Putamen (tissue), 1 donor: ENCODE measurements at regions not wholly inside any gene's neighbourhood (a gene's known extent, or its start where the extent isn't known, plus 50 kb on each side); places are given as distances from the start of the nearest gene placed in this dataset.

Experiments used
- DNase-seq: peaks from one replicate; pipeline ENCODE4 v3.0.0-alpha.2; 2016; ENCODE audit warnings: low spot score

DNA sequence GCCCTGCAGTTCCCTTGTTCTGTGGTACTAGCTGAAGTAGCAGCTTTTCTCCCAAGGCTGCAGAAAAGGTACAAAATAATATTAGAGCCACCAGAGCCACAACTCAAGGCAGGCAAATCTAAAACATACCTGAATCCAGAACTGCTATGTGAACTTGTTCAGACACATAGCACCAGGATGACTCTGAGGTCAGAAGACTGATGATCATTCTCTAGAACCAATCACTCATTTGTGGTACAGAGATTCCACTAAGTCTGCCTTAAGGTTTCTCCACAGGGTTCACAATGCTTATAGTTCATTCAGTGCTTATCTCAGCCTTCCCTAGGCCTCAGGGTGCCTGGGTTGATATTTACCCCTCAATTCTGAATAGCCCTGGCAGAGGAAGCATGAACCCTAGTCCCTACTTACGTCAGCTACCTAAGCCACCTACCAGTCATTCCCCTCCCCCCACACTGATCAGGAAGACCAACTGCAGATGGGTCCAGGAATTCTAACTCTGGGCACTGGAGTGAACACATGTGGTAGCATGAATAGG, 140.9 kb upstream of the MOCS1 start:
- no peak for DNase-seq

DNA sequence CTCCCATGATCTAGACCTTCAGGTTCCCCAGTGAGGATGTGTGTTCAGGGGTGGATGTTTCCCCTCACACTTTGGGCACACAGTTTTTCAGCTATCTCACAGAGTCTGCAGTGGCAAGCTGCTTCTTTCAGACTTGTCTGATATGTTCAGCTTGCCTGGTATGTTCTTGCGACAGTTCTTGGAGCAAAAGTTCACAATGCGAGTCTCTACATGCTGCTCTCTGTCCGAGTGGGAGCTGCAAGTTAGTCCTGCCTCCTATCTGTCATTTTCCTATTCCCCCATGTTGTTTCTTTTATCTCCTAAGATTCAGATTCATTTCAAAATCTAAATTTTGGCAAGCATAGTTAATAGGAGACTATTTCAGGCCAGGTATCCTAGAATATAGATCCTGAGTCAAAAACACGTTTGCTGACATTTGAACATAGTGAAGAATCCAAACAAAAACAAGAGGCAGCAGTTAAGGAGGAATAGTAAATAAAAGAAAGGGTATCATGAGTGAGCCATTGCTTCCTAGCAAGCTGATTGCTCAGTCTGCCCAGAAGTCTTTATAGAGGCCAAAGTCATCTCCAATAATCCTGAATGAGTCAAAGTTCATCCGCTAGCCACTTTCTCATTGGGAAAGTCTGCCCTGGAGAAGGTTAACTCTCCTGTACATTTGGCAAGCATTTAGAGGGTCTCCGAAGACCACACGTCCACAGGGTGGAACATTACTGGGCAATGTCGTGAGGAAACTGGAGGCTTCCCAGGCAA, 140.2 kb upstream of the MOCS1 start:
- no peak for DNase-seq

DNA sequence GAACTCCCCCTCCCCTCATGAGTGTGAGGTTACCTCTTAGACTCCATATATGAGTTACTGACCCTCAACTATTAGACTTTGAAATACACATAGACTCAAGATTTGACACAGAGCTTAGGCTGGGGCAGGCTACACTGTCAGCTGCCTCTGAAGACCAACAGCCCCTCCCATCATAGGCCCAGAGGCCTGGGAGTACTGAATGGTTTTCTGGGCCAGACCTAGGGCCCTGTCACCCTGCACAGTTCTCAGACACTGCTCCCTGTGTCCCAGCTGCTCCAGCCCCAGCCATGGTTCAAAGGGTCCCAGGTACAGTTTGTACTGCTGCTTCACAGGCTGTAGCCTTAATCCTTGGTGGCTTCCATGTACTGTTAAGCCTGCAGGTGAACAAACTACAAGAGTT, 132.1 kb upstream of the MOCS1 start:
- no peak for DNase-seq

DNA sequence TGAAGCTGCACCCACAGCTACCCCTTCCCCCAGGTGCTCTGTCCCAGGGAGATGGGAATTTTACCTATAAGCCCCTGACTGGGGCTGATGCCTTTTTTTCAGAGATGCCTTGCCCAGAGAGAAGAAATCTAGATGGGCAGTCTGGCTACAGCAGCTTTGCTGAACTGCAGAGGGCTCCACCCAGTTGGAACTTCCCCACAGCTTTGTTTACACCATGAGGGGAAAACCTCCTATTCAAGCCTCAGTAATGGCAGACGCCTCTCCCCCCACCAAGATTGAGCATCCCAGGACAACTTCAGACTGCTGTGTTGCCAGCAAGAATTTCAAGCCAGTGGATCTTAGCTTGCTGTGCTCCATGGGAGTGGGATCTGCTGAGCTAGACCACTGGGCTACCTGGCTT, 122.6 kb upstream of the MOCS1 start:
- no peak for DNase-seq

DNA sequence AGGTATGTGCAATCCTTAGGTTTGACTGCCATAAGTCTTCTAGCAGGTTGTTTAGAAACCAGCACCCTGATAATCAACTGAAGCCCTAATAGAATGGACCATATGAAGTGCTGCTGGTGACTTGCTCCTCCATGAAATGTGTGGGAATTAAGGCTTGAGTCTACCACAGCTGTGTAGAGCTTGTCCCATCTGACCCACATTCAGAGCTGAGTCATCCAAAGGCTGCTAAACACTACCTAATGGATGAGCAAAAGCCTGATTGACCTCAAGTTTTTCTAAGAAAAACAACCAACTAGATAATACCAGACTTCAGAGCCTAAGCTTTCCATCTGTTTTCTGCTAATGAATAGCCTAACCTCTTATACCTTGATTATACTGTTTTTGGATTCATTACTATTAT, 120.3 kb upstream of the MOCS1 start:
- no peak for DNase-seq

DNA sequence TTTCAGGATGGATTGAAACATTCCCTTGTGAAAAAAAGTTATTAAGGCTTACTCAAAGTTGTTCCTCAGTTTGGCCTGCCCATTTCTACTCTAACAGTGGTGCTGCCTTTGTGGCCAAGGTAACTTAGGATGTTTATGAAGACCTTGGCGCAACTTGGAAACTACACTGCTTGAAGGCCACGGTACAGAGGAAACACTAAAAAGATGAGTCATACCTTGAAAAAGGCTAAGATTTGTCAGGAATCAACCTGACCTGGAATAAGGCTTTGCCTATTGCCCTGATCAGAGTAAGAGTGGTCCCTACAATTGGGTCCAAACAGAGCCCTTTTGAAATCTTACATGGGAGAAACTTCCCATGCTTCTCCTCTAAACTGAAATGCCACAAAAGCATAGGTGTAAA, 119.9 kb upstream of the MOCS1 start:
- DNase-seq, result no peak

DNA sequence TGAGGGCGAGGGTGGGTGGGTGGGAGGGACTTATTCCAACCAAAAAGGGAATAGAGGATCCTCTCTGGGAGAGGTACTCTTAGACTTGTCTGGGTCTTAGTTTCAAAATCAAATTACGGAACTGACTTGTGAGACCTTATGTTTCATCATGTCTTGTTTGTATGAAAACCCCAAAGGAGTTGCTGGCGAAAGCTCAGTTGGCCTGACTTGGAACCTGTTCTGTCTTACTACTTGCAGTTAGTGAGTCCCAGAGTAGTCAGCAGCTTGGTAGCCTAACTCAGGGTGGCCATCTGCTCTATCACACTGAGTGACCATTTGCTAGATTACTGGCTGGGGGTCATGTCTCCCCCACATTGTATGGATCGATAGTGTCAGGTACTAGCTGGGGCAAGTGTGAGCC, 114.9 kb upstream of the MOCS1 start:
- DNase-seq, result no peak

DNA sequence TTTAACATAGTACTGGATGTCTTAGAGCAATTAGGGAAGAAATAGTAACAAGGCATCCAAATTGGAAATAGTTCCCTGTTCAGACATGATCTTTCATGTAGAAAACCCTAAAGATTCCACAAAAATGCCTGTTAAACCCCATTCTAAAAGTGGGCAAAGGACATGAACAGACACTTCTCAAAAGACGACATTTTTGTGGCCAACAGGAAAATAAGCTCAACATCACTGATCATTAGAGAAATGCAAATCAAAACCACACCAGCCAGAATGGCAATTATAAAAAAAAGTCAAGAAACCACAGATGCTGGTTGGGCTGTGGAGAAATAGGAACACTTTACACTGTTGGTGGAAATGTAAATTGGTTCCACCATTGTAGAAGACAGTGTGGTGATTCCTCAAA, 109.9 kb upstream of the MOCS1 start:
- no peak for DNase-seq

DNA sequence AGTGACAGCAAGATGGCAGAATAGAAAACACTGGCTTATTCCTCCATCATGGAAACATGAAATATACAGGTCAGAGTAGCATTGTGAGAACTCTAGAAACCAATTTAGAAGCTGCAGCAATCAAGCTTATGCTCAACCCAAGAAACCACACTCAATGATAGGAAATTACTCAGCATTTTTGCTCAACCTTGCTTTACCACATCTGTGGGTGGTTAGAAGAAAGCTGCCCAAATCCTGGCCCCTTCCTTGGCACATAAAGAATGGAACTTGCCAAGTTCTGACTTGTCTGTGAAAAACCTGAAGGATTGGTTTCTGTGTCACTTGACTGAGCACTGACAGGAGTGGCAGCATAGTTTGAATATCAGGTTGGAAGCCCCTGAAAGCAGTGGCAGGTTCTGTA, 108.0 kb upstream of the MOCS1 start:
- no peak for DNase-seq

DNA sequence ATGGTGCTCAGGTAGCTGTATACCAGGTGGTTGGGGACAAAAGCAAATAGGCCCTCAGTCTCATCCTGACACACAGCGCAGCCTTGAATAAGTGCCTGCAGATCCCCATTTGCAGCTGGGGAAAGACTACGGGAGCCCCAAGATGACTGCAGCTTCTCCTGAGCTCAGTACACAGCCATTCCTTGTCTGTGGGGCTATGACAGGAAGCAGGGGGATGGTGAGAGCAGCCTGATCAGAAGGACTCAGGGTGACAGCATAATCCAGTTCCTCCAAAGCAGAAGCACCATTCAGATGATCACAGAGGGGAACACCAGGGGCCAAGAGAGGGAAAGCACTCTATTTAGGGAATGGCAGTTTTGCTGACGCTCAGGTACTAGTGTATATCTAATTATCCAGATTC, 104.8 kb upstream of the MOCS1 start:
- no peak for DNase-seq

DNA sequence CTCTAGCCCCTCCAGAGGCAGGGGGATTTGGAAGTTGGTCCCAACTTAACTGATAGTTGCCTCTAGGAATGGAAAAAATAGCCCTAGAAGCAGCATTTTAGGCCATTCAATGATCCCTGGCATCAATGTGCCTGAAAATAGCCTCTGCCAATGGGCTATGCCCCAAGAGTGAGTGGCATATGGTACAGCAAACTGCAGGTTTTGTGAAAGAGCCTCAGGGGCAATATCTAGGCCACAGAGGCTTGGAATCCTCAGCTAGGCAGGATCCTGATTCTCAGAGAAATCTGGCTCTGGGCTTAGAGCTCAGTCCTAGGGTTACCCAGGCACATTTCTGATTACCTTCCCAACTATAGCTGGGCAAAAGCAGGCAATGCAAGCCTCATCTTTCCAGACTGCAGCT, 104.4 kb upstream of the MOCS1 start:
- no peak for DNase-seq

DNA sequence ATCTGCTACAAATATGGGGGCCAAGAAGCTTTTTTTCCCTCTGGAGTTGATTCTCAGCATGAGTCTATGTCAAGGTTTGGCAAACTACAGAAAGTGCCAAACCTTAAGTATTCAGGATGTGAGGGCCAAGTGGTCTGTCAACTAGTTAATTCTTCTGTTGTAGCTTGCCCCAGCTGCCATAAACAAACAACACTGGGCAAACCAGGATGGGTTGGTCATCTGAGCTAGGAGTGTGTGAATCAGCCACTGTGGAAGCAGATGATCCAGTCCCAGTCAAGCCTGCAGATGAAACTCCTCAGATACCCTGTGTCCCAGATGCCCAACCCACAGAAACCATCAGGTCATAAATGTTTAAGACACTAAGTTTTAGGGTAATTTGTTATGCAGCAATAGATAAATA, 103.0 kb upstream of the MOCS1 start:
- DNase-seq, result no peak

DNA sequence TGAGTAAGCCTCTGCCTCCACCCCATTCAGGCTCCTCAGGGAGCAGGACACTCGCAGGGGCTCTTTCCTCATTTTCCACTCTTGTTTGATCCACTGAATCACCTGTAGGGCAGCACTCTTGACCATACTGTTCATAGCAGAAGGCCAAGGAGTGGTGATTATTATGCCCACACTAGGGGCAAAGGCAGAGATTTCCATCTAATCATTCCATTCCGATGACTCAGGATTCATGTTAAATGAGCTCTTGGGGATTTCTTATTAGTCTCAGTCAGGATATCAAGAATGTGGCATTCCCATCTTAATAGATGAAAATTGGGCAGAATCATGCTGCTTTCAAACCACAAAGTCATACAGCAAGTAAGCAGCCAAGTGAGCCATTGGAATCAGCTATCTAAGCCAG, 101.9 kb upstream of the MOCS1 start:
- no peak for DNase-seq

DNA sequence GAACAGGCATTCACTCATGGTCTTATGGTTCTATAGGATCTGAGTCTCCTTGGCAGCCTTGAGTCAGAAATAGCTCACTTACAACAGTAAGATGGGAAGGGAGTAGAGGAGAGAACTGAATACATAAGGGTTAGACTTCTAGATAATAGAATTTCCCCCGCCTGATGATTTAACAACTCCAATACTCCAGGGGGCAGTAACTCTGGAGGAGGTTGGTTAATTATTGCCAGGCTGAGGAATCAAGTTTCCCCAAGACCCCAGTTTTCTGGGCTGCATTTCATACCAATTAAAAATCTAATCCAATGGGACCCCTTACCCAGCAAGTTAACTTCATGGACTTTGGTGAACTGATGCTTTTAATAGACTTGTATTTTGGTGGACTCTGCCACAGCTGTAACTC, 94.2 kb upstream of the MOCS1 start:
- no peak for DNase-seq

DNA sequence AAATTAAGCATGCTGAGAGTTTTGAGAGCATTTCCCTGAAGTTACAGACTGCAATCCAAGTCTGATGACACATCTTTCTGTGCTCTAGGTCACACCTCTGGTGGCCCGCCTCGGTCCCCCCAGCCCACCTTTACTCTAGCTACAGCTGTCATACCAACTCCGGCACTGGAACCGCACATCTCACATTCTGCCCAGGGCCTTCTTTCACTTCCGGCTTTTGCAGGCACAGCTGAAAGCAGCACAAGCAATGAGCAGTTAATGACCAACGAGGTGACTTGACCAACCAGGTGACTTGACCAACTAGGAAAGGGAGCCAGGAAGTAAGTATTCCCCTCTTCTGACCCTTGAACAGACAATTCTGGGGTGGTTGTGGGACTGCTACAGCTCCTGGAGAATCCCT, 88.6 kb upstream of the MOCS1 start:
- no peak for DNase-seq

DNA sequence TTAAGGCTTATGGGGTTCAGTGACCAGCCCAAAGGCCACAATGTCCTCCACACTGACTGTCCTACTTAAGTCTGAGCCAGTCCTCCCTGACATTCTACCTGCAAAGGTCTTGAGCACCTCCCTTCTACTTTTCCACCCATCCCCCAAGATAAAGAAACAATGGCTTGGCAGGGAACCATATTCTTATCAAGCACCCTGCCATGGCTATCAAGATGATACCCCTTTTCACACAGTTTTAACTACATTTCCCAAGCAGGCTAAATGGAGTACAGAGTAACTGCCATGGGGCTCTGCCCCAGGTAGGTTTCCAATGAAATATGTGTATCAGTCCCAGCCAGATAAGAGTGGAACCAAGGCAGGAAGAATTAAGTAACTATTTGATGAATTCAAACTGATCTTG, 85.9 kb upstream of the MOCS1 start:
- no peak for DNase-seq

DNA sequence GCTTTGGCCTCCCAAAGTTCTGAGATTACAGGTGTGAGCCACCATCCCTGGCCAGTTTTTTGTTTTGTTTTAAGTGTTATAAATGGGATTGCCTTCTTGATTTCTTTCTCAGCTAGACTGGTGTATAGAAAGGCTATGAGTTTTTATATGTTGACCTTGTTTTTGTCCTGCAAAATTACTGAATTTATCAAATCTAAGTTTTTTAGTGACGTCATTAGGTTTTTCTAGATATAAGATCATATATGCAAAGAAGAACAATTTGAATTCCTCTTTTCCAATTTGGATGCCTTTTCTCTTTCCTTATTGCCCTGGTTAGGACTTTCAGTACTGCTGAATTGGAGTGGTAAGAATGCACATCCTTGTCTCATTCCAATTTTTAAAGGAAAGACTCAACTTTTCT, 81.3 kb upstream of the MOCS1 start:
- no peak for DNase-seq

DNA sequence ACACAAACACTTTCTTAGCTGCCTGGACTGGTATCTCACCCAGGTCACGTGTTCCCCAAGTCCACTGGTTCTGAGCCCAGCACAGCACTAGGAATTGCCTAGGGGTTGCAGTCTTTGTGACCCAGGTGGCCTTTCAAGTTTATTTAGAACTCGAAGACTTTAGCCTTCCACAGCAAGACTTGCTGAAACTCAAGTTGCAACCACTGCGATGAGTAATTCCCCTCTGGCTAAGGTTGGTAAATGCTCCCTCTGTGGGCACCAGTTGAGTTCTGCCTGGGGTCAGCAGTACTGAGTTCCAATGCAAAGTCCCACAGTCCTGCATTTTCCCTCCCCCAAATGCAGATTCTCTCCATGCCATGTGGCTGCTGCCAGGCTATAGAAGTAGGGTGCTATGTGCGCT, 77.6 kb upstream of the MOCS1 start:
- no peak for DNase-seq

DNA sequence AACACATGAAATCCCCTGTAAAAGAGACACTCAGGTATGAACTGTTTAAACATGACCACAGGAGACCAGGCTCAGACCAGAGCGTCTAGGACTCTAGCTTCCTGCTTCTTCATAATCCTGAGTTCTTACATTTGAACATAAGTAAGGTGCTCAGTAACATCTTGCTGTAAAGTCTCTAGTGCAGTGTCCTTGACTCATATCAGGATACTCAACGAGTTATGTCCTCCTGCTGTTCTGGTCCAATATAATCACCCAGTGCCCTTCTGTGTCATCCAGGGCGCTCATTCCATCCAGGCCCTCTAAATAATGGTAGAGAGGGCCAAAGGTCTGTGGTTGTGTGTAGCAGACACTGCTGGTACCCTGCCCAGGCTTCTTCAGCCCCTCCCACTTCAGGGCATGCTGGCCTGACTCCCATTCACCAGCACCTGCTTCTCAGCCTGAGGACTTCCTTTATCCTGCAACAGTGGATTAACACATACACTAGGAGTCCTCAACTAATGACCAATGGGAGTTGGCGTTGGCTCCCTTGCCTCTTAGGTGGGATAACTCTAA, 66.8 kb upstream of the MOCS1 start:
- no peak for DNase-seq

DNA sequence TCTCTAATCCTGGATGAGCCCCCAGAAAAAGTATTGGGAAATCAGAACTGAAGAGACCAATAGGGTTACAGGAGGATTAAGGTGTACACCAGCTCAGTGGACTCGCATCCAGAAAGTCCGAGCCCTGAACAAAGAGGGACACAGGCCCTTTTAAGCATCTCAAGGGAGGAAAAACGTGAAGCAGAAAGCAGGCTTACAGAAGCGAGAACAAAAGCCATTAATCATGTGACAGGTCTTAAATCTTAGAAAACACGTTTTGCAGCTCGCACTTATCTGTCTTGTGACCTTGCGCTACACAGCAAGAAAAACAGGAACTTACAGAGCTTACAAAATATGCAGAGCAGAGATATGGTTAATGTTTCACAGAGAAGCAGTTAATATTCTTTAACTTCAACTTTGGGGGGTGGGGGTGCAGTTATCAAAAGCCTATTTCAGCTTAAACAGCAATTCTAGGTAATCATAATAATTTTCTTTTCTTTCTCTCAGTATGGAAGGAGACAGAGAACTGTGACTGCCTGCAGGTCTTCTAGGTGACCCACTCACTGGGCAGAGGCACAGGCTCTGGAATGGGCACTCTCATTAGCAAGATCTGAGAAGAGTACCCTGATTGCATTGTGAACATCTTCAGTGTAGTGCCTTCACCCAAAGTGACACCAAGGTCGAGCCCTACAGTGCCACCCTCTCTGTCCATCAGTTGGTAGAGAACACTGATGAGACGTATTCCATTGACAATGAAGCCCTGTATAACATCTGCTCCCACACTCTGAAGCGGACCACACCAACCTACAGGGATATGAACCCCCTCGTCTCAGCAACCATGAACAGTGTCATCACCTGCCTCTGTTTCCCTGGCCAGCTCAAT, 65.0 kb upstream of the MOCS1 start:
- no peak for DNase-seq

DNA sequence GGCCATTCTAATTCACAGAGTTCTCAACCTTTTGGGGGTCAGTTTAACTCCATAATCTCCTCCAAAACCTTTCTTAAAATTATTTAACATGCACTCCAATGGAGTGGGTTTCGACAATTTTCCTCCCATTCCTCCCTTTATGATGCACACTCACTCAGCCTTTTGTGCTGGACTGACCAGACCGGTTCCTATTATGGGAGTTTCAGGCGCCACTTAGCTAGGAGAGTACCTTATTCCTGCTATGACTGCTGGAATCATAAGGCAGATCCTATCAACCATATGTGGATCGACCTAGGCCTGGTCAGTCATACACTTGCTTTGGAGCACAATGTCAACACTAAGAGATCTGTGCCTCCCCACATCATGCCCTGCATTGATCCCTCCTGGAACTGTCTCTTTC, 63.9 kb upstream of the MOCS1 start:
- no peak for DNase-seq

DNA sequence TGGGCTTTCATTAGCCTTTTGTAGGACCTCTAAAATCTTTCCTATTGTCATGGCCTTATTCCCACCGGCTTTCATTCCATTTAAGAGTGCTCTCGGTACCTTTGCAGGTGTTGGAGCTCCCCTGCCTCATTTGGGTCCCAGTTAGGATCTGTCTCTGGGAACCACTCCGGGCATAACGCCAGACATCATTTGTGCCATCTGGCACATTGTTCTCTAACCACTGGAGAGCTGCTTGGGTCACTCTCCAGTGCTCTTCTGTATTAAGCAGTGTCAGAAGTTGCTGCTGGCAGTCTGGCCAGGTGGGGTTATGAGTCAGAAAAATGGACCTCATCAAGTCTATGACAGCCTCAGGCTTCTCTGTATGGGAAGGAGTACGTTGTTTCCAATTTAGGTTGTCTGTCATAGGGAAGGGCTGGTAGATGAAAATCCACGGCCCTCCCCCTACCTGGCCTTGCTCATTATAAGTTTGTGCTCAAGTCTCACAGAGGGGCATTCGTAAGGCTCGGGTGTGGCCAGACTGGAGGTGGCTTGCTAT, 62.9 kb upstream of the MOCS1 start:
- DNase-seq, result no peak

DNA sequence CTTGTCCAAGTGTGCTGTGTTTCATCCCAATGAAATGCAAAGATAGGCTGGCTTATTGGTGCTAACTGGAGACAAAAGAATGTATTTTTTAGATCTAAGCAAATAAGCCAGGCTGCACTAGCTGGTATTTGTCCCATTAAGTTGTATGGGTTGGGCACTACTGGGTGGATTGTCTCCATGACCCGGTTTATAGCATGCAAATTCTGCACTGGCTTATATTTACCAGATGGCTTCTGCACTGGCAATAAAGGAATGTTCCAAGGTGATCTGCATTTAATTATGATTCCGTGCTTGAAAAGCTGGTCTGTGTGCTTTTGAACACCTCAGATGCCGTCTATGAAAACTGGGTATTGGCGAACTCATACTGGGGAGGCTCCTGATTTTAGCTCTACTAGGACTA, 61.4 kb upstream of the MOCS1 start:
- DNase-seq, result no peak
